ENCODE measurements at regions not wholly inside any gene's neighbourhood (a gene's known extent, or its start where the extent isn't known, plus 50 kb on each side); places are given as distances from the start of the nearest gene placed in this dataset.

DNA sequence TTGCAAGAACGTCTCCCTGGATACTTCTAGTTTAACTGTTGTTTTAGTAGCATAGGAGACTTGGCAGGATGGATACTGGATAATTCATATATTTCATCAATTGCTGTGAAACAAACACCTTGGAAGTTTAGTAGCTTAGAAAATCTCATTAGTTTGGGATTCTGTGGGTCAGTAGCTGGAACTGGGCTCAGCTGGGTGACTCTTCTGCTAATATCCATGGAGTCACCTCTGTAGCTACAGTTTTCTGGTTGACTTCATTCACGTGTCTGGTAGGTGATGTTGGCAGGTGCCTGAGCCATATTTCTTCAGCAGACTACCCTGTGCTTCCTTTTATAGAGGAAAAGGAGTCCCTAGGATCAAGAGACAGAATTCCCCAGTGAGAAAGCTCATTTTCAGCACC is 208.9 kb upstream of the PFKP start:
- intact Hi-C loops (cut with DNase I; ENCODE audit: low total_unique reads): no loop called here
- TF ChIP-seq, protein P1, sequence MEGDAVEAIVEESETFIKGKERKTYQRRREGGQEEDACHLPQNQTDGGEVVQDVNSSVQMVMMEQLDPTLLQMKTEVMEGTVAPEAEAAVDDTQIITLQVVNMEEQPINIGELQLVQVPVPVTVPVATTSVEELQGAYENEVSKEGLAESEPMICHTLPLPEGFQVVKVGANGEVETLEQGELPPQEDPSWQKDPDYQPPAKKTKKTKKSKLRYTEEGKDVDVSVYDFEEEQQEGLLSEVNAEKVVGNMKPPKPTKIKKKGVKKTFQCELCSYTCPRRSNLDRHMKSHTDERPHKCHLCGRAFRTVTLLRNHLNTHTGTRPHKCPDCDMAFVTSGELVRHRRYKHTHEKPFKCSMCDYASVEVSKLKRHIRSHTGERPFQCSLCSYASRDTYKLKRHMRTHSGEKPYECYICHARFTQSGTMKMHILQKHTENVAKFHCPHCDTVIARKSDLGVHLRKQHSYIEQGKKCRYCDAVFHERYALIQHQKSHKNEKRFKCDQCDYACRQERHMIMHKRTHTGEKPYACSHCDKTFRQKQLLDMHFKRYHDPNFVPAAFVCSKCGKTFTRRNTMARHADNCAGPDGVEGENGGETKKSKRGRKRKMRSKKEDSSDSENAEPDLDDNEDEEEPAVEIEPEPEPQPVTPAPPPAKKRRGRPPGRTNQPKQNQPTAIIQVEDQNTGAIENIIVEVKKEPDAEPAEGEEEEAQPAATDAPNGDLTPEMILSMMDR (IDR thresholded peaks at IDR 0.05): no peak
- no peak for DNase-seq
- Histone ChIP-seq H3K27me3 (peaks cover 0 to 3% of the 10 kb centered on the region in 2 donors), H3K4me1 (no peaks in the 10 kb centered on the region), H3K27ac (no peak overlapping the region), H3K36me3 (no peaks in the 10 kb centered on the region), H3K9me3 (peaks cover 0 to 13% (median 8%) of the 10 kb centered on the region in 3 donors), H3K4me3 (no peak overlapping the region)

- Histone ChIP-seq H3K36me3 (no peaks in the 10 kb centered on the region), H3K4me1 (no peaks in the 10 kb centered on the region), H3K27ac (no peak overlapping the region), H3K9me3 (peaks cover 0 to 13% (median 8%) of the 10 kb centered on the region in 3 donors), H3K4me3 (no peak overlapping the region), H3K27me3 (peaks cover 0 to 3% of the 10 kb centered on the region in 2 donors)
- TF ChIP-seq, protein P1 (IDR thresholded peaks at IDR 0.05): no peak
- intact Hi-C loops (cut with DNase I; ENCODE audit: low total_unique reads): no loop called here
- DNase-seq: no peak
Observed at GRCh38 chr10:2856598-2856997, 210.8 kb upstream of the PFKP start.

GRCh38 chr10:2852574-2853323 is 214.6 kb upstream of the PFKP start:
- Histone ChIP-seq H3K36me3 (no peaks in the 10 kb centered on the region), H3K27ac (no peak overlapping the region), H3K27me3 (peaks cover 0 to 3% of the 10 kb centered on the region in 2 donors), H3K9me3 (no peaks in the 10 kb centered on the region), H3K4me1 (no peaks in the 10 kb centered on the region), H3K4me3 (no peak overlapping the region)
- TF ChIP-seq, protein P1 (IDR thresholded peaks at IDR 0.05): no peak
- no peak for DNase-seq
- intact Hi-C loops (cut with DNase I; ENCODE audit: low total_unique reads): no loop called here

GRCh38 chr10:2851566-2851965 is 215.8 kb upstream of the PFKP start:
- H3K4me3 ChIP-seq: no peak overlapping the region
- no peaks in the 10 kb centered on the region for H3K9me3 ChIP-seq
- no peaks in the 10 kb centered on the region for H3K4me1 ChIP-seq
- TF ChIP-seq, protein P1 (IDR thresholded peaks at IDR 0.05): no peak
- no peak overlapping the region for H3K27ac ChIP-seq
- no peak for DNase-seq
- peaks cover 0 to 3% of the 10 kb centered on the region in 2 donors for H3K27me3 ChIP-seq
- intact Hi-C loops (cut with DNase I; ENCODE audit: low total_unique reads): no loop called here
- H3K36me3 ChIP-seq: no peaks in the 10 kb centered on the region

DNA sequence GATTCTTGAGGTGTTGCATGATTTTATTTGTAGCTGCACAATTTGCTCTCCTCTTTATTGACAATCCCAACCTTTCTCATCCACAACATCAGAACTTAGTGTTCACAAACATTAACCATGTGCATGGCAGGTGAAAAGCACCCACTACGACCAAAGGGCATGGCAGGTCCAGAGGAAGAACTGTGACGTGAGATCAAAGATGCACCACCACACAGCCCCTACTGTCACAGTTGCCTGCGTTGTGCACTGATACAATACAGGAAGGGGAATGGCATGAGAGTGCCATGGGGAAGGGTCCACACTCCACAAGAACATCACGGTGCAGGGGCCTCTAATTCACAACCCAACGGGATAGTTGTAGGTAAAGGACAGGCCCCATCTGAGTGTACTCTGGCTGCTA is 217.1 kb upstream of the PFKP start:
- Histone ChIP-seq H3K4me1 (no peaks in the 10 kb centered on the region), H3K4me3 (no peak overlapping the region), H3K27ac (no peak overlapping the region), H3K27me3 (peaks cover 0 to 3% of the 10 kb centered on the region in 2 donors), H3K36me3 (no peaks in the 10 kb centered on the region), H3K9me3 (no peaks in the 10 kb centered on the region)
- no peak for DNase-seq
- TF ChIP-seq, protein P1 (IDR thresholded peaks at IDR 0.05): no peak
- intact Hi-C loops (cut with DNase I; ENCODE audit: low total_unique reads): no loop called here

Data from tibial artery (tissue), 4 donors.